Tongue (tissue), 1 donor: ENCODE measurements at regions not wholly inside any gene's neighbourhood (a gene's known extent, or its start where the extent isn't known, plus 50 kb on each side); places are given as distances from the start of the nearest gene placed in this dataset.

Experiments
- DNase-seq: peaks from one replicate; pipeline ENCODE4 v3.0.0-alpha.2; 2015

- no peak for DNase-seq
Observed at GRCh38 chr15:61742591-61742990, 317.7 kb downstream of the VPS13C start.

GRCh38 chr15:61736790-61737189 is 323.5 kb downstream of the VPS13C start:
- no peak for DNase-seq

- DNase-seq = no peak
Observed at GRCh38 chr15:61731099-61731498, 329.1 kb downstream of the VPS13C start.

- DNase-seq = no peak
Observed at GRCh38 chr15:61729646-61730045, 330.6 kb downstream of the VPS13C start.

- no peak for DNase-seq
Observed at GRCh38 chr15:61726166-61726565, 334.1 kb downstream of the VPS13C start.

GRCh38 chr15:61725251-61725650 is 335.0 kb downstream of the VPS13C start:
- no peak for DNase-seq

- DNase-seq = no peak
Observed at GRCh38 chr15:61724251-61724939, 335.9 kb downstream of the VPS13C start.

- DNase-seq = no peak
Observed at GRCh38 chr15:61721418-61721817, 338.8 kb downstream of the VPS13C start.

- DNase-seq = no peak
Observed at GRCh38 chr15:61720197-61720704, 340.0 kb downstream of the VPS13C start.

- DNase-seq = no peak
Observed at GRCh38 chr15:61715082-61715481, 345.2 kb downstream of the VPS13C start.

- DNase-seq = no peak
Observed at GRCh38 chr15:61712129-61712759, 348.0 kb downstream of the VPS13C start.

- DNase-seq = no peak
Observed at GRCh38 chr15:61702224-61703020, 357.8 kb downstream of the VPS13C start.

- DNase-seq = no peak
Observed at GRCh38 chr15:61701455-61701854, 358.8 kb downstream of the VPS13C start.

GRCh38 chr15:61700803-61701202 is 359.4 kb downstream of the VPS13C start:
- DNase-seq = no peak

GRCh38 chr15:61697796-61698195 is 362.5 kb downstream of the VPS13C start:
- DNase-seq = no peak

- DNase-seq = no peak
Observed at GRCh38 chr15:61689067-61689466, 371.2 kb downstream of the VPS13C start.

GRCh38 chr15:61687651-61688050 is 372.6 kb downstream of the VPS13C start:
- no peak for DNase-seq

- DNase-seq = peak; percentile 14
Observed at GRCh38 chr15:61687124-61687523, 373.1 kb downstream of the VPS13C start.

GRCh38 chr15:61685971-61686370 is 374.3 kb downstream of the VPS13C start:
- DNase-seq = no peak

GRCh38 chr15:61685534-61685933 is 374.7 kb downstream of the VPS13C start:
- DNase-seq = no peak

- no peak for DNase-seq
Observed at GRCh38 chr15:61684749-61685467, 375.3 kb downstream of the VPS13C start.
